NT2/D1 (cell line): ENCODE measurements at regions not wholly inside any gene's neighbourhood (a gene's known extent, or its start where the extent isn't known, plus 50 kb on each side); places are given as distances from the start of the nearest gene placed in this dataset.

Experiments
- DNase-seq: peaks from one replicate; pipeline ENCODE4 v3.0.0-alpha.2; 2011; ENCODE audit warnings: low read depth, low spot score
- H3K27me3 ChIP-seq: 2 replicates; pipeline ENCODE4 v1.6.0; 2011; ENCODE audit warnings: mild to moderate bottlenecking; ENCODE audit not compliant: insufficient read length, insufficient read depth
- H3K36me3 ChIP-seq: 2 replicates; pipeline ENCODE4 v1.6.1; 2011; ENCODE audit warnings: mild to moderate bottlenecking, low read length, mixed read lengths; ENCODE audit not compliant: insufficient read depth, insufficient read length
- H3K4me1 ChIP-seq: 2 replicates; pipeline ENCODE4 v1.5.1; 2011; ENCODE audit not compliant: insufficient read depth, insufficient read length
- H3K4me3 ChIP-seq: 2 replicates; pipeline ENCODE4 v1.5.1; 2011; ENCODE audit warnings: low read depth; ENCODE audit not compliant: insufficient read length
- H3K9ac ChIP-seq: 2 replicates; pipeline ENCODE4 v1.6.0; 2011; ENCODE audit warnings: low read depth; ENCODE audit not compliant: insufficient read length
- H3K9me3 ChIP-seq: 2 replicates; pipeline ENCODE4 v1.5.1; 2011; ENCODE audit warnings: mild to moderate bottlenecking, low read length; ENCODE audit not compliant: insufficient read depth
- SUZ12 ChIP-seq: IDR thresholded peaks from 2 replicates; pipeline ENCODE4 v1.6.1; 2011; ENCODE audit not compliant: insufficient read length, insufficient read depth; ENCODE audit errors: extremely low read depth
- YY1 ChIP-seq: IDR thresholded peaks from 2 replicates; pipeline ENCODE4 v1.6.1; 2011; ENCODE audit not compliant: insufficient read length, insufficient read depth
- ZNF274 ChIP-seq: IDR thresholded peaks from 2 replicates; pipeline ENCODE4 v1.6.1; 2011; ENCODE audit warnings: mild to moderate bottlenecking, low read depth, low read length

- Histone ChIP-seq H3K9ac (no peak overlapping the region), H3K36me3 (no peaks in the 10 kb centered on the region), H3K4me1 (no peaks in the 10 kb centered on the region), H3K27me3 (peaks cover 5% of the 10 kb centered on the region), H3K9me3 (no peaks in the 10 kb centered on the region), H3K4me3 (no peak overlapping the region)
- TF ChIP-seq YY1 (no peak), SUZ12 (no peak), ZNF274 (no peak)
- DNase-seq, result no peak
Measured at GRCh38 chr2:235229236-235229635, 264.6 kb upstream of the AGAP1 start.

DNA sequence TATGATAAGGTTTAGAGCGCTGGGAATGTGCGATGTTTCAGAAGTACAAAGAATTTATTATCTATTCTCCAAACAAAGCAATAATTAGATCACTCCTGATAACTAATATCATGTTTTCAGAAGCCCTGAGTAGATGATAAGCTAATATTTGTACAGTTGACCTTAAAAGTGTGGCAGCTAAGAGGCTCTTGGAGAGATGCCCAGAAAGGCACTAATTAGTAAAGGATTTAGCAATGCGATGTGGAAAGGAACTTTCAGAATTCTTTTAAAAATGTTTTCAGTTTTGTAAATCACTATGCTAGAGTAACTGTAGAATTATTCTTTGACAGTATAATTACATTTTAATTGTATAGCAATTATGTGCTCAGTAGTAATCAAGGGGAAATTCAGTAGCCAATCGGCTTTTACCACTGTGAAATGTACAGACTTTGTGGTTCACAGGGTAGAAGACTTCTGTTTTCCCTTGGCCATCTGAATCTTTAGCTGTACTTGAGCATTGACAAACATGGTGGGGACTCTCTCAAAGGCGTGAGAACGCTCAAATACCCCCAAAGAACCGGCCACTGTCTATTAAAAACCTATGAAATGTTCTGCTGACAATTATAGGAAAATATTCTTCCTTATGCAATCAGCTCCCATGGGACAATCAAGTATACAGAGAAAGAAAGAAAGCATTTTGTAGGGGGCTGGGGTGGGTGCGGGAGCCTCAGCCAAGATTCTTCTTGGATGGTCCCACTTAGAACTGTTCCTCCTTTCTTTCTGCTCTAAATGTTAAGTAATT is 262.8 kb upstream of the AGAP1 start:
- no peaks in the 10 kb centered on the region for H3K4me1 ChIP-seq
- no peaks in the 10 kb centered on the region for H3K27me3 ChIP-seq
- TF ChIP-seq ZNF274 (no peak), YY1 (no peak), SUZ12 (no peak)
- no peak overlapping the region for H3K4me3 ChIP-seq
- H3K36me3 ChIP-seq, result no peaks in the 10 kb centered on the region
- no peak for DNase-seq
- H3K9ac ChIP-seq, result no peak overlapping the region
- H3K9me3 ChIP-seq, result no peaks in the 10 kb centered on the region

DNA sequence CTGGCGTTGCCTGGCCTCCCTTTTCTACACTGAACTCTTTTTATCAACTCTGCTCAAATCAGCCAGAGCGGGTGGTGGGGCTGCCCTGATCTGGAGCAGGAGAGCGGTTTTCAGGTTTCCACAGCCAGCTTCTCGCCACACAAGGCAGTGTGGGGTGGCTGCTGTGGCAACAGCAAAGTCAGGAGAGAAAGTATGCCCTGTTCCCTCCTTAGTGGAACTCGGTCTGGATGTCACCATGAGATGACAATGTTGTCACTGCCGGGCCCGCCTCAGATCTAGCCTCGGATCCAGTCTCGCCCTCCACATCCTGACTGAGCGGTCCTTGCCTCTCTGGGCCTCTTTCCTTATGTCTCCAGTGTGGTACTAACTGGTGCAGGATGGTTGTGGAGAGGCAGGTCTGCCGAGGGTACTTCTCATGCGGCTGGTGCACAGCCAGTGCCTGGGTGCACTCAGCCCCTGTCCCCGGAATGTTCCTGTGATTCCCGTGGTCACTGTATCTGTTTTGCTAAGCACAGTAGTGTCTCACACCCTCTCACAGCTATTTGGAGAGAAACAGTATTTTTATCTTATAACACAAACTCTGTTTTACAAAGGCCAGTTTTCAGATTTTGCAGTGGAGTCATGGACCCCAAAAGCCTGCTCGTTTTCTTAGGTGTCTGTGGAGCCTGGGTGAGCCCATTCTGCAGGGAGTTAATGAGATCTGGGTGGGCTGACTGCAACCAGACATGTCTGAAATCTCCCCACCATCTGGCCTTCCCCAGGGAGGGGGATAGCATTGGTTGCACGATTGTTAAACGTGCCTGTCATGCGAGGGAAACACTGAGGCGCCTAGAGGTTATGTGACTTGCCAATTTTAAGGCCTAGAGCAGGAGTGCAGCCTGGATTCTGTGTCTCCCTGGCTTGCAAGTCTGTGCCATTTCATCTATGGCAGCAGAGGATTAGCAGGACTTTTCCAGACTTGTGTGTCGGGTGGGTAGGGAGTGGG is 261.1 kb upstream of the AGAP1 start:
- H3K9me3 ChIP-seq, result no peaks in the 10 kb centered on the region
- no peak overlapping the region for H3K9ac ChIP-seq
- no peaks in the 10 kb centered on the region for H3K27me3 ChIP-seq
- DNase-seq, result no peak
- no peak for TF ChIP-seq YY1
- no peak for TF ChIP-seq ZNF274
- TF ChIP-seq SUZ12, result no peak
- no peaks in the 10 kb centered on the region for H3K36me3 ChIP-seq
- no peak overlapping the region for H3K4me3 ChIP-seq
- no peaks in the 10 kb centered on the region for H3K4me1 ChIP-seq

DNA sequence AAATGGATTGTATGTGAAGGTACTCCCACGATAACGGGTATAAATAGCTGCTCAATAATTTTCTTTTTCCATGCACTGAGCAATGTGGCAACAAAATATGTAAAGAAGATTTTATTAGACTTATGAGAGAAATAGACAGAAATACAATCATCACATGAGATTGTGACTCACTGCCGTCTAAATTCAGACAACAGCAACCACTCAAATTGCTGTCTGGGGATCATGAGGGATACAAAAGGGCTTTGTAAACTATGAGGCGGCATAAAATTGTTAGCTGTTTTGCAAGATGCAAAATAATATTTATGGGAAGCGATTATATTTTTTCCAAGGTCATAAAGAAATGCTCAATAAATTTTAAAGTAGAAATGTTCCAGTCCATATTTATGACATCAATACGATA is 259.1 kb upstream of the AGAP1 start:
- no peak for DNase-seq
- H3K4me1 ChIP-seq, result no peaks in the 10 kb centered on the region
- no peaks in the 10 kb centered on the region for H3K9me3 ChIP-seq
- no peak for TF ChIP-seq ZNF274
- no peak for TF ChIP-seq SUZ12
- TF ChIP-seq YY1, result no peak
- no peak overlapping the region for H3K9ac ChIP-seq
- no peaks in the 10 kb centered on the region for H3K27me3 ChIP-seq
- no peaks in the 10 kb centered on the region for H3K36me3 ChIP-seq
- H3K4me3 ChIP-seq, result no peak overlapping the region

GRCh38 chr2:235235977-235236767 is 257.7 kb upstream of the AGAP1 start:
- no peaks in the 10 kb centered on the region for H3K36me3 ChIP-seq
- no peak for TF ChIP-seq ZNF274
- no peak for TF ChIP-seq SUZ12
- no peak for TF ChIP-seq YY1
- H3K9me3 ChIP-seq, result no peaks in the 10 kb centered on the region
- no peak overlapping the region for H3K9ac ChIP-seq
- no peaks in the 10 kb centered on the region for H3K27me3 ChIP-seq
- DNase-seq, result no peak
- H3K4me3 ChIP-seq, result no peak overlapping the region
- no peaks in the 10 kb centered on the region for H3K4me1 ChIP-seq

- H3K36me3 ChIP-seq, result no peaks in the 10 kb centered on the region
- H3K4me3 ChIP-seq, result no peak overlapping the region
- TF ChIP-seq ZNF274 (no peak), SUZ12 (no peak), YY1 (no peak)
- H3K4me1 ChIP-seq, result no peaks in the 10 kb centered on the region
- peaks cover 3% of the 10 kb centered on the region for H3K27me3 ChIP-seq
- no peak for DNase-seq
- no peak overlapping the region for H3K9ac ChIP-seq
- H3K9me3 ChIP-seq, result no peaks in the 10 kb centered on the region
Measured at GRCh38 chr2:235238537-235238936, 255.3 kb upstream of the AGAP1 start.

GRCh38 chr2:235240574-235240973 is 253.3 kb upstream of the AGAP1 start:
- H3K4me1 ChIP-seq, result no peaks in the 10 kb centered on the region

More at GRCh38 chr2:235240574-235240973, 253.3 kb upstream of the AGAP1 start:
- TF ChIP-seq ZNF274 (no peak), SUZ12 (no peak), YY1 (no peak)
- Histone ChIP-seq H3K9ac (no peak overlapping the region), H3K27me3 (peaks cover 3% of the 10 kb centered on the region), H3K9me3 (no peaks in the 10 kb centered on the region), H3K36me3 (no peaks in the 10 kb centered on the region), H3K4me3 (no peak overlapping the region)
- DNase-seq, result no peak
